ENCODE measurements at regions not wholly inside any gene's neighbourhood (a gene's known extent, or its start where the extent isn't known, plus 50 kb on each side); places are given as distances from the start of the nearest gene placed in this dataset.

DNA sequence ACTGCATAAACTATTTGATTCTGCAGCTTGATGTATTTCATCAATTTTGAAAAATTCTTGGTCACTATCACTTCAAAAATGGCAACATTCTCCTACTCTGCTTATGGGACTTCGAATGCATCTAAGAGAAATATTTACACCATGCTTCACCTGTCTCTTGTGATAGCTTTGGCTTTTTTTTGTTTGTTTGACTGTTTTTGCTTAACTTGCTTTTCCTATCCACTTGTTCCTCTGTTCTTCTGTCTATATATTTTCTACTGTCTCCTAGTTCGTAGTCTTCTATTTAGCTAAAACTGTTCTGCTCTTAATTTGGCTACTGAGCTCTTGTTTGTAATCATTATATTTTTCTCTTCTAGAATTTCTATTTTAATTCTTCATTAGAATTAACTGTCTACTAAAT is 94.4 kb downstream of the INHBA start:
- WGBS, 2 donors (ENCODE audit: low coverage in 1 of 2): 79 to 86% methylated on average over 1 to 2 of the region's 2 CpGs
- Histone ChIP-seq H3K4me3 (no peak overlapping the region), H3K27me3 (no peaks in the 10 kb centered on the region), H3K36me3 (no peaks in the 10 kb centered on the region), H3K27ac (no peak overlapping the region), H3K9me3 (no peaks in the 10 kb centered on the region), H3K4me1 (no peaks in the 10 kb centered on the region)
- TF ChIP-seq POLR2AphosphoS5 (IDR thresholded peaks at IDR 0.05) (no peak), POLR2A (IDR thresholded peaks at IDR 0.05) (no peak)
- TF ChIP-seq, protein P1, sequence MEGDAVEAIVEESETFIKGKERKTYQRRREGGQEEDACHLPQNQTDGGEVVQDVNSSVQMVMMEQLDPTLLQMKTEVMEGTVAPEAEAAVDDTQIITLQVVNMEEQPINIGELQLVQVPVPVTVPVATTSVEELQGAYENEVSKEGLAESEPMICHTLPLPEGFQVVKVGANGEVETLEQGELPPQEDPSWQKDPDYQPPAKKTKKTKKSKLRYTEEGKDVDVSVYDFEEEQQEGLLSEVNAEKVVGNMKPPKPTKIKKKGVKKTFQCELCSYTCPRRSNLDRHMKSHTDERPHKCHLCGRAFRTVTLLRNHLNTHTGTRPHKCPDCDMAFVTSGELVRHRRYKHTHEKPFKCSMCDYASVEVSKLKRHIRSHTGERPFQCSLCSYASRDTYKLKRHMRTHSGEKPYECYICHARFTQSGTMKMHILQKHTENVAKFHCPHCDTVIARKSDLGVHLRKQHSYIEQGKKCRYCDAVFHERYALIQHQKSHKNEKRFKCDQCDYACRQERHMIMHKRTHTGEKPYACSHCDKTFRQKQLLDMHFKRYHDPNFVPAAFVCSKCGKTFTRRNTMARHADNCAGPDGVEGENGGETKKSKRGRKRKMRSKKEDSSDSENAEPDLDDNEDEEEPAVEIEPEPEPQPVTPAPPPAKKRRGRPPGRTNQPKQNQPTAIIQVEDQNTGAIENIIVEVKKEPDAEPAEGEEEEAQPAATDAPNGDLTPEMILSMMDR (IDR thresholded peaks at IDR 0.05): no peak
- no peak for ATAC-seq

DNA sequence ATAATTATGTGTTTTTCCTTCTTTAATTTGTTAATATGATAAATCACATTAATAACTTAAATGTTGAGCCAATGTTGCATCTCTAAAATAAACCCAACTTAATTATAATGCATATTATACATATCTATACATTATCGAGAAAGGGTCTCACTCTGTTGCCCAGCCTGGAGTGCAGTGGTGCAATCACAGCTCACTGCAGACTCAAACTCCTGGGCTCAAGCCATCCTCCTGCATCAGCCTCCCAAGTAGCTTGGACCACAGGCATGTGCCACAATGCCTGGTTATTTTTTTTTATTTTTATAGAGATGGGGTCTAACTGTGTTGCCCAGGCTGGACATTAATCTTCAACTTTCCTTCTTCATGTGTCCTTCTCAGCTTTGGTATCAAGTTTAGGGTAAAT is 98.9 kb downstream of the INHBA start:
- 100% methylated on average over 1 of the region's 1 CpG; no CpG with 5 or more reads in 1 of the 2 donors for WGBS, 2 donors (ENCODE audit: low coverage in 1 of 2)
- TF ChIP-seq POLR2AphosphoS5 (IDR thresholded peaks at IDR 0.05) (no peak), POLR2A (IDR thresholded peaks at IDR 0.05) (no peak)
- TF ChIP-seq, protein P1 (IDR thresholded peaks at IDR 0.05): no peak
- ATAC-seq: no peak
- H3K27me3 ChIP-seq: no peaks in the 10 kb centered on the region
- no peak overlapping the region for H3K4me3 ChIP-seq
- H3K36me3 ChIP-seq: no peaks in the 10 kb centered on the region
- H3K4me1 ChIP-seq: no peaks in the 10 kb centered on the region
- H3K9me3 ChIP-seq: no peaks in the 10 kb centered on the region
- H3K27ac ChIP-seq: no peak overlapping the region

DNA sequence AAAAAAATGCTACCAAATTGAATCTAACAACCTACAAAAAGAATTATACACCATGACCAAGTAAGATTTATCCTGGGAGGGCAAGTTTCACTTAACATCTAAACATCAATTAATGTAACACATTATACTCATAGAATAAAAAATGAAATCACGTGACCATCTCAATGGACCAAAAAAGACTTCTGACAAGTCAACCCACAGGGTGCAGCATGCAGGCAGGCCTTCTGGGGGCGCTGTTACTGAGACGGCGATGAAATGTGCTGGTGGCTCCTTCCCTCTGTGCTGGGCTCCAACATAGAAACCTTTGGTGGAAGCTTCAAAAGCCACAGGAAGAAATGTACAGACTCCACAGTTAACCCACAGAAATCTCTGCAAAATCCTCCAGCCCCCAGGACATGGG is 103.1 kb downstream of the INHBA start:
- no peak for ATAC-seq
- no peaks in the 10 kb centered on the region for H3K27me3 ChIP-seq
- no peak overlapping the region for H3K27ac ChIP-seq
- H3K4me1 ChIP-seq: no peaks in the 10 kb centered on the region
- H3K36me3 ChIP-seq: no peaks in the 10 kb centered on the region
- TF ChIP-seq POLR2AphosphoS5 (IDR thresholded peaks at IDR 0.05) (no peak), POLR2A (IDR thresholded peaks at IDR 0.05) (no peak), EP300 (IDR thresholded peaks at IDR 0.05) (no peak)
- TF ChIP-seq, protein P1 (IDR thresholded peaks at IDR 0.05): no peak
- peaks cover 0 to 16% (median 0%) of the 10 kb centered on the region in 3 donors for H3K9me3 ChIP-seq
- H3K4me3 ChIP-seq: no peak overlapping the region
- 58 to 80% methylated on average over 1 to 4 of the region's 4 CpGs for WGBS, 2 donors (ENCODE audit: low coverage in 1 of 2)

DNA sequence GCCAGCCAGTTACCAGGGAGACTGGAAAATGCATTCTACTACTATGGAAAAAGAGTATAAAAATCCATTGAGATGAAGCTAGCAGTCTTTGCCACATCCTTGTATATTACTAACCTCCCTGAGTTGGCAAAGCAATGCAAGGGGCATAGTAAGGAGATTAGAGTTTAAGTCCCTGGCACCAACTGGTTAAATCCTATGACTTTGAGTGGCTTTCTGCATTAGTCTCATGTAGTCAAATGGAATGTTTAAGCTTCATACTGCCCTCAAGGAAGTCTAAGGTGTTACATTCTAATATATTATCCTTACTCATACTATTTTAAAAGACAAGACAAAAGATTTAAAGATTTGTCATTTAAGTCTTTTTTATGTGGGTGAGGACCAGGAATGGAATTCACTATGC is 110.1 kb downstream of the INHBA start:
- H3K27ac ChIP-seq: no peak overlapping the region
- ATAC-seq: no peak
- no peaks in the 10 kb centered on the region for H3K4me1 ChIP-seq
- H3K9me3 ChIP-seq: peaks cover 0 to 23% (median 0%) of the 10 kb centered on the region in 3 donors
- H3K27me3 ChIP-seq: no peaks in the 10 kb centered on the region
- TF ChIP-seq POLR2AphosphoS5 (IDR thresholded peaks at IDR 0.05) (no peak), POLR2A (IDR thresholded peaks at IDR 0.05) (no peak), EP300 (IDR thresholded peaks at IDR 0.05) (no peak)
- TF ChIP-seq, protein P1 (IDR thresholded peaks at IDR 0.05): no peak
- no peaks in the 10 kb centered on the region for H3K36me3 ChIP-seq
- H3K4me3 ChIP-seq: no peak overlapping the region

DNA sequence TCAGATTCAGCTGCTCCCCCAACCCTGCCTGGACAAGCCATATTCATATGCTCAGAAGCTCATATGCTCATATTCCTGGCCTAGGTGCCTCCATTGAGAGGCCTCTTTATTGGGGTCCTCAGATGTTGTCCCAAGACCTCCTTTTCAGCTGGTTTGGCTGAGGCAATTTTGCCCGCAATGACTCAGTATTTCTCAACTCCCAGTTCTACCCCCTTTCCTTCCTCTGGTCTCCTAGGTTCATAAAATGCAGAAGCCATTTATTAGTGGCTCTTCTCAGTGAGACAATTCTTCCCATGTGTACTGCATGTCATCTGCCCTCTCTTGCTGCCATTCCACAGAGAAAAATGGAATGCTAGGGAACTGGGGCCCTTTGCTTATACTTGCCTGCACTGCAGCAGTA is 110.7 kb downstream of the INHBA start:
- Histone ChIP-seq H3K27ac (no peak overlapping the region), H3K27me3 (no peaks in the 10 kb centered on the region), H3K9me3 (peaks cover 0 to 20% (median 0%) of the 10 kb centered on the region in 3 donors), H3K4me3 (no peak overlapping the region), H3K36me3 (no peaks in the 10 kb centered on the region), H3K4me1 (no peaks in the 10 kb centered on the region)
- TF ChIP-seq EP300 (IDR thresholded peaks at IDR 0.05): no peak
- TF ChIP-seq POLR2AphosphoS5 (IDR thresholded peaks at IDR 0.05): no peak
- TF ChIP-seq POLR2A (IDR thresholded peaks at IDR 0.05): no peak
- TF ChIP-seq, protein P1 (IDR thresholded peaks at IDR 0.05): no peak
- WGBS, 2 donors (ENCODE audit: low coverage in 1 of 2): 100% methylated on average over 1 of the region's 1 CpG; no CpG with 5 or more reads in 1 of the 2 donors
- ATAC-seq: no peak
